ENCODE measurements at regions not wholly inside any gene's neighbourhood (a gene's known extent, or its start where the extent isn't known, plus 50 kb on each side); places are given as distances from the start of the nearest gene placed in this dataset.

- H3K4me1 ChIP-seq = no peaks in the 10 kb centered on the region
- H3K36me3 ChIP-seq (ENCODE audit: low read depth, missing control alignments) = no peaks in the 10 kb centered on the region
- no peaks in the 10 kb centered on the region for H3K9me3 ChIP-seq
- H3K4me3 ChIP-seq = no peak overlapping the region
- TF ChIP-seq POLR2A (IDR thresholded peaks at IDR 0.05) (no peak), CTCF (IDR thresholded peaks at IDR 0.05) (no peak)
- 93 to 97% methylated on average over 2 of the region's 2 CpGs for WGBS, 2 donors
- H3K27me3 ChIP-seq = no peaks in the 10 kb centered on the region
- no peak overlapping the region for H3K27ac ChIP-seq
- DNase-seq = no peak
- intact Hi-C loops (cut with DNase I; ENCODE audit: low total_unique reads) = no loop called here
Measured at GRCh38 chr4:130591091-130591490, 1495.1 kb downstream of the C4orf33 start.

- WGBS, 2 donors = 90 to 93% methylated on average over 4 of the region's 4 CpGs
Measured at GRCh38 chr4:130600706-130601105, 1504.8 kb downstream of the C4orf33 start.

GRCh38 chr4:130603043-130603442 is 1507.1 kb downstream of the C4orf33 start:
- DNase-seq = no peak
- H3K36me3 ChIP-seq (ENCODE audit: low read depth, missing control alignments) = no peaks in the 10 kb centered on the region
- WGBS, 2 donors = 84 to 91% methylated on average over 3 of the region's 3 CpGs
- H3K9me3 ChIP-seq = no peaks in the 10 kb centered on the region
- no peaks in the 10 kb centered on the region for H3K4me1 ChIP-seq
- no peak for TF ChIP-seq CTCF (IDR thresholded peaks at IDR 0.05)
- TF ChIP-seq POLR2A (IDR thresholded peaks at IDR 0.05) = no peak
- H3K27me3 ChIP-seq = no peaks in the 10 kb centered on the region
- H3K4me3 ChIP-seq = no peak overlapping the region
- intact Hi-C loops (cut with DNase I; ENCODE audit: low total_unique reads) = no loop called here
- no peak overlapping the region for H3K27ac ChIP-seq

More at GRCh38 chr4:130600706-130601105, 1504.8 kb downstream of the C4orf33 start:
- intact Hi-C loops (cut with DNase I; ENCODE audit: low total_unique reads) = no loop called here
- Histone ChIP-seq H3K4me1 (no peaks in the 10 kb centered on the region), H3K9me3 (no peaks in the 10 kb centered on the region), H3K27me3 (no peaks in the 10 kb centered on the region), H3K36me3 (ENCODE audit: low read depth, missing control alignments) (no peaks in the 10 kb centered on the region), H3K4me3 (no peak overlapping the region), H3K27ac (no peak overlapping the region)
- no peak for DNase-seq
- TF ChIP-seq POLR2A (IDR thresholded peaks at IDR 0.05) (no peak), CTCF (IDR thresholded peaks at IDR 0.05) (no peak)

GRCh38 chr4:130608121-130608520 is 1512.2 kb downstream of the C4orf33 start:
- 88 to 94% methylated on average over 3 of the region's 3 CpGs for WGBS, 2 donors
- Histone ChIP-seq H3K4me1 (no peaks in the 10 kb centered on the region), H3K9me3 (no peaks in the 10 kb centered on the region), H3K27ac (no peak overlapping the region), H3K4me3 (no peak overlapping the region), H3K27me3 (no peaks in the 10 kb centered on the region), H3K36me3 (ENCODE audit: low read depth, missing control alignments) (no peaks in the 10 kb centered on the region)
- intact Hi-C loops (cut with DNase I; ENCODE audit: low total_unique reads) = no loop called here
- no peak for DNase-seq
- TF ChIP-seq POLR2A (IDR thresholded peaks at IDR 0.05) = no peak
- no peak for TF ChIP-seq CTCF (IDR thresholded peaks at IDR 0.05)

- H3K4me1 ChIP-seq = no peaks in the 10 kb centered on the region
- WGBS, 2 donors = 65 to 67% methylated on average over 2 of the region's 2 CpGs
- DNase-seq = no peak
- intact Hi-C loops (cut with DNase I; ENCODE audit: low total_unique reads) = no loop called here
- no peaks in the 10 kb centered on the region for H3K9me3 ChIP-seq
- no peaks in the 10 kb centered on the region for H3K27me3 ChIP-seq
- no peaks in the 10 kb centered on the region for H3K36me3 ChIP-seq (ENCODE audit: low read depth, missing control alignments)
- TF ChIP-seq CTCF (IDR thresholded peaks at IDR 0.05) = no peak
- no peak for TF ChIP-seq POLR2A (IDR thresholded peaks at IDR 0.05)
- H3K27ac ChIP-seq = no peak overlapping the region
- no peak overlapping the region for H3K4me3 ChIP-seq
Measured at GRCh38 chr4:130628531-130628930, 1532.6 kb downstream of the C4orf33 start.

Measured in testis (tissue), 2 donors.